Memory B cell (primary cell): ENCODE measurements at regions not wholly inside any gene's neighbourhood (a gene's known extent, or its start where the extent isn't known, plus 50 kb on each side); places are given as distances from the start of the nearest gene placed in this dataset.
"Not testable (repeated sequence)": the region's sequence is repeated elsewhere in the genome, so short reads cannot be mapped to it uniquely, and the experiment has no call there.

Source experiments
- ATAC-seq: fragments of 150-1000 bp; cut with Tn5 transposase; 2 replicates; pipeline ENCODE4 v1.10.0; 2021; ENCODE audit warnings: low read depth, mild to moderate bottlenecking, moderate library complexity
- DNase-seq, 2 donors: peaks; one replicate each; pipeline ENCODE4 v3.0.0; 2022; ENCODE audit warnings: low spot score in 2 of 2
- H3K27ac Mint-ChIP-seq: one replicate; pipeline ENCODE4 v1.8.0; 2022; ENCODE audit warnings: mild to moderate bottlenecking, moderate library complexity, mixed read lengths
- H3K27me3 Mint-ChIP-seq: one replicate; pipeline ENCODE4 v1.8.0; 2022; ENCODE audit warnings: mixed read lengths
- H3K36me3 Mint-ChIP-seq: one replicate; pipeline ENCODE4 v1.8.0; 2022; ENCODE audit warnings: mild to moderate bottlenecking, mixed read lengths
- H3K4me1 Mint-ChIP-seq: one replicate; pipeline ENCODE4 v1.8.0; 2022; ENCODE audit warnings: mixed read lengths
- H3K4me3 Mint-ChIP-seq: one replicate; pipeline ENCODE4 v1.8.0; 2022; ENCODE audit warnings: mild to moderate bottlenecking, moderate library complexity, mixed read lengths
- H3K9me3 Mint-ChIP-seq: one replicate; pipeline ENCODE4 v1.8.0; 2022; ENCODE audit warnings: mixed read lengths

DNA sequence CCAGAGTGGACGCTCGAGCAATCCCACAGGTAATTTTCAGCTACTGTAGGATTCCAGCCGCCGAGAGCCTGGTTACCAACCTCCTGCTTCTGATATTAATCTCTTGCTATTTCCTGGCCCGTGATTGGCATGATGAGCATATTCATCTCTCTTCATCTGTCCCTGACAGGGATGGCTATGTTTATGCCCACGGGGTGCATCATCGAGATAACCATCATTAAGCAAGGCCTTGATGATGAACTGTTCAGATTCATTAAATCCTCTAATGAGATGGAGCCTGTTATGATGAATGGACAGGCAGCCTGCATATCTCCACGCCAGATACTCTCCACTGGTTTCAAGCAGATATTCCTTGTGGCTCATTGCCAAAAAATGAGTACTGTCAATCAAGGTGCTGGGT lies 227.3 kb downstream of the ZNF37A start:
- H3K4me1 Mint-ChIP-seq, H3K27me3 Mint-ChIP-seq, H3K36me3 Mint-ChIP-seq, H3K27ac Mint-ChIP-seq, H3K9me3 Mint-ChIP-seq, DNase-seq, ATAC-seq, H3K4me3 Mint-ChIP-seq: not testable (repeated sequence)

DNA sequence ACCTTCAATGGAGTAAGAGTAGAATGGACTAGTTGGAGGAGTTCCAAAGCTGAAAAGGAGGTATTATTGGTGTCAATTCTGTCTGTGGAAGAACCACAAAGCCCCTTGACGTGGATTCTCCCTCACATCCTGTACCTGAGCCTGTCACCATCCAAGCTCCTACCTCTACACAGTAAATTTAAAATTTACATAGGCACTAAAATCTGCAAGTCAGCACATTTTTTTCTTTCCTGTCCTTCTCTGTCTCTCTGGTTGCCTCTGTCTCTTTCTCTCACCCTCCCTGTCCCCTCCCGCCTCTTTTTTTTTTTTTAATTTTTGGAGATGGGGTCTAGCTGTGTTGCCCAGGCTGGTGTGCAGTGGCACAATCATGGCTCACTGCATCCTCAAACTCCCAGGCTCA lies 236.2 kb downstream of the ZNF37A start:
- not testable (repeated sequence) for H3K27ac Mint-ChIP-seq, H3K36me3 Mint-ChIP-seq, H3K4me1 Mint-ChIP-seq, H3K4me3 Mint-ChIP-seq, H3K9me3 Mint-ChIP-seq, H3K27me3 Mint-ChIP-seq, ATAC-seq, DNase-seq

GRCh38 chr10:38331106-38331505 lies 237.0 kb downstream of the ZNF37A start:
- H3K9me3 Mint-ChIP-seq, H3K36me3 Mint-ChIP-seq, H3K27ac Mint-ChIP-seq, ATAC-seq, H3K4me3 Mint-ChIP-seq, H3K4me1 Mint-ChIP-seq, H3K27me3 Mint-ChIP-seq, DNase-seq: not testable (repeated sequence)

GRCh38 chr10:38333699-38334098 lies 239.6 kb downstream of the ZNF37A start:
- not testable (repeated sequence) for H3K27me3 Mint-ChIP-seq, ATAC-seq

DNA sequence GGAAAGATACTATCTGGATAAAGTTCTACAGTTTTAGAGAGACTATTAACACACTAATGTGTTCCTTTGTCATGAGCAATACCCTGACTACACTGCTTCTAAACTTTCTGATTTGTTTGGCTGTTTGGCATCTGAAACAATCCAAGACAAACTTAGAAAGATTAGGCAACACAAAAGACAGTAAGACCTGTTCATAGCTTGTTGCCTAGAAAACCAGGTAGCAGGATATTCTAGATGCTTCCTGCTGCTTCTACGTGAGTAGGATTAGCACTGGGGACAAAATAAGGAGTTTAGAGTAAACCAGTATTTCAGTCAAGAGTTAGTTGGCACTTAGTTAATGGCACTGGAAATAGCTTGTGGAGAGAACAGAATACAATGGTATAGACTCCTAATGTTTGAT lies 256.5 kb downstream of the ZNF37A start:
- not testable (repeated sequence) for ATAC-seq, H3K36me3 Mint-ChIP-seq, H3K4me3 Mint-ChIP-seq, H3K27ac Mint-ChIP-seq, H3K9me3 Mint-ChIP-seq, H3K4me1 Mint-ChIP-seq, DNase-seq
- H3K27me3 Mint-ChIP-seq = peaks cover 16% of the 10 kb centered on the region

More at GRCh38 chr10:38333699-38334098, 239.6 kb downstream of the ZNF37A start:
- DNase-seq, H3K9me3 Mint-ChIP-seq, H3K27ac Mint-ChIP-seq, H3K4me3 Mint-ChIP-seq, H3K4me1 Mint-ChIP-seq, H3K36me3 Mint-ChIP-seq: not testable (repeated sequence)

DNA sequence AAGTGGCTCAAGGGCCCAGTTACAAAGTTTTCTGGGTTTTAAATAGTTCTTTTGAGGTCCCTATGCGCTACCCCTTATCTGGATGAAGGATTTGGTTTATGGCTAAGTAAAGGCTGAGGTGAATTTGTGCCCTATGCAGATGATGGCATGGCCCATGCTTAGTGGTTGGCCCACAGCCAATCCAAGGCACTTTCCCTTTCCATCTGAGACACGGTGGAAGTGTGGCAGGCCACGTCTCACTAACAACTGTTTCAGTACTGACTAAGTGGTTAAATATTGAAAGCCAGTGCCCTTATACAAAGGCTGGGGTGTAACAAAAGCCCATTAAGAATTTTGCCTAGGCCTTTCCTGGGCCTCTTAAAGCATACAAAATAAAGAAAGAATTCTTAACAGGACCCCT lies 260.3 kb downstream of the ZNF37A start:
- H3K36me3 Mint-ChIP-seq, H3K27ac Mint-ChIP-seq, DNase-seq, H3K27me3 Mint-ChIP-seq, H3K9me3 Mint-ChIP-seq, ATAC-seq, H3K4me3 Mint-ChIP-seq, H3K4me1 Mint-ChIP-seq: not testable (repeated sequence)

DNA sequence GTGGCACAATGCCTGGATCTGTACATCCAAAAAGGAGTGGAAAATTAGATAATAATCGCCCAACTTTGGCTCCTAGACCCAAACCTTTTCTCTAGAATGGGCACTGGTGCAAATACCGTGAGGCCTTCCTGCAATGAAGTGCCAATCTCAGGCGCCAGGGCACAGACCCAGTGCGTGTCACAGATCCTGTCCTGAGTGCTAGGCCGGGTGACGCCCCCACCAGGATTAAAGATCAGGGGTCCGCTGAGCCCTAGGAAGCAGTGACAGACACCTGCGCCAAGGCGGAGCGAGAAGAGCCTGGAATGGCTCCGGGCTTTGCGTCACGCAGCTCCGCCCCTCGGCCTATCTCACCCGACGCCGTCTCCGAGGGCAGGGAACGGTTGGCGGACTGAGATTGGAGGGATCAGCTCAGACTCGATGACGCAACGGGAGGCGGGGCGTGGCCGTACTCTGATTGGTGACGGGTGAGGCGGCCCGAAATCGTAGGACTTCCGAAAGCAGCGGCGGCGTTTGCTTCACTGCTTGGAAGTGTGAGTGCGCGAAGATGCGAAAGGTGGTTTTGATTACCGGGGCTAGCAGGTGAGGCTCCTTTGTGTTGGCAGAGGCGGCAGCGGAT lies 261.9 kb downstream of the ZNF37A start:
- H3K4me1 Mint-ChIP-seq, H3K27me3 Mint-ChIP-seq, H3K9me3 Mint-ChIP-seq, H3K36me3 Mint-ChIP-seq: not testable (repeated sequence)
- ATAC-seq = peak; percentile 98
- H3K27ac Mint-ChIP-seq = peak overlapping the region; percentile 95
- peak; percentile 74 to 78 for DNase-seq
- H3K4me3 Mint-ChIP-seq = peak overlapping the region; percentile 88

DNA sequence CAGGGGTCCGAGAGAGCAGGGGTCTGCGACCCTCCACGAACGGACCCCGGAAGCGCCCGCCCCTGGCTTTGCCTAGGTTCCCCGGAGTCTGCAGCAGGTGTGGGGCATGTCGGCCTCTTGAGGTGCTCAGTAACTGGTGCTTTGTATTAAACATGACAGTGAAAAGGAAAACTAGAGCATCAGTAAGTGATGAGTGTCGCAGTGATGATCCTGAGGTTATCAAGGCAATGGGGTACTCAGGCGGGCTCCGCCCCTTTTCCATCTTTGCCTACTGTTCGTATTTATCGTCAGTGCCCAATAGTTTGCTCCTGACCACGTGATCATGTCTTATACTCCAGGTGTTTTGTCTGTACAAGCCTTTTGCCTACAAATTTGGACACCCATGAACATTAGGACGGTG lies 262.4 kb downstream of the ZNF37A start:
- H3K9me3 Mint-ChIP-seq = not testable (repeated sequence)

DNA sequence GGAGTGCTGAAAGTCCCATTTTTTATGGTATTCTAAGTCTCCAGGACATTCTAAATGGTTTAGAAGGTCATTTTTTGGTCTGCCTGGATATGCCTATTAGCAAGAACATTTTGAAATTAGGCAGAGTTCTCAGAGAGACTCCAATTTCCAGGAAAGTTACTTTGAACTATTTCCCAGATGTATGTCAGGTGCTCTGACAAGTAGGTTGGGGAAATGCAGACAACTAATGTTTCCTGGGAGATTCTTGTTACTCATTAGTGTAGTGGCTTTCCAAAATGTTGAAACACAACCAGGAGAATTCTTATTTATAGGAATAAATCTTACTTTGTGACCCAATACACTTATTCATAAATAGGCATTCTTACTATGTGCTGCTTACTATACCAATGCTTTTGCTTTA lies 268.4 kb downstream of the ZNF37A start:
- H3K4me1 Mint-ChIP-seq, DNase-seq, H3K9me3 Mint-ChIP-seq, ATAC-seq, H3K4me3 Mint-ChIP-seq, H3K27me3 Mint-ChIP-seq: not testable (repeated sequence)
- peak overlapping the region; percentile 16 for H3K27ac Mint-ChIP-seq
- peaks cover 17% of the 10 kb centered on the region for H3K36me3 Mint-ChIP-seq

More for the DNA sequence above, 262.4 kb downstream of the ZNF37A start:
- H3K27ac Mint-ChIP-seq = peak overlapping the region; percentile 95
- not testable (repeated sequence) for H3K27me3 Mint-ChIP-seq, H3K4me1 Mint-ChIP-seq, DNase-seq, H3K36me3 Mint-ChIP-seq
- peak; percentile 41 for ATAC-seq
- H3K4me3 Mint-ChIP-seq = peak overlapping the region; percentile 88

GRCh38 chr10:38364073-38364472 lies 269.9 kb downstream of the ZNF37A start:
- not testable (repeated sequence) for H3K27ac Mint-ChIP-seq, H3K27me3 Mint-ChIP-seq, ATAC-seq, H3K4me1 Mint-ChIP-seq, DNase-seq, H3K9me3 Mint-ChIP-seq, H3K4me3 Mint-ChIP-seq
- H3K36me3 Mint-ChIP-seq = peaks cover 18% of the 10 kb centered on the region

- not testable (repeated sequence) for DNase-seq, H3K9me3 Mint-ChIP-seq, H3K27ac Mint-ChIP-seq, H3K4me3 Mint-ChIP-seq, H3K4me1 Mint-ChIP-seq, H3K27me3 Mint-ChIP-seq
- peaks cover 22% of the 10 kb centered on the region for H3K36me3 Mint-ChIP-seq
- peak; percentile 53 for ATAC-seq
Measured at GRCh38 chr10:38365917-38366316, 271.8 kb downstream of the ZNF37A start.

GRCh38 chr10:38383800-38384199 lies 289.7 kb downstream of the ZNF37A start:
- DNase-seq, H3K4me1 Mint-ChIP-seq, H3K27ac Mint-ChIP-seq, H3K4me3 Mint-ChIP-seq, H3K9me3 Mint-ChIP-seq, ATAC-seq, H3K27me3 Mint-ChIP-seq: not testable (repeated sequence)
- H3K36me3 Mint-ChIP-seq = peaks cover 14% of the 10 kb centered on the region

DNA sequence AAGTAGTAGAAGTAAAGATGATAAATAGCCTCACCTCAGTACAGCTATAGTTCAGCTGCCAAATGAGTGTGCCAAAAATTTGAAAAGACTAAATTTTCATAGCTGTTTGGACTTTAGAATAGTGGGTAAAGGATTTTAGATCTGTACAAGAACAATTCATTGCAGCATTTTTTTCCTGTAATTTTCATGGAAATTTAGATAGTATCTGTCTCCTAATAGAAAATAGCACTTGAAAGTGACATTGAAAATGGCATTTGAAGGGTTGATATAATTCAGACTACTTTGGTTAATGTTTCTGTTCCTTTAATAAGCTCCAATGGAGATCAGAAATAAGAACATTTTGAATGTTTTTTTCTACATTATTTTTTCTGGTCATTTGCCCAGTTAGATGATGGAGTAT lies 292.7 kb downstream of the ZNF37A start:
- not testable (repeated sequence) for DNase-seq, H3K36me3 Mint-ChIP-seq, H3K27ac Mint-ChIP-seq, H3K27me3 Mint-ChIP-seq, H3K4me3 Mint-ChIP-seq, ATAC-seq, H3K9me3 Mint-ChIP-seq, H3K4me1 Mint-ChIP-seq

GRCh38 chr10:38390725-38391124 lies 296.6 kb downstream of the ZNF37A start:
- not testable (repeated sequence) for H3K9me3 Mint-ChIP-seq, H3K27me3 Mint-ChIP-seq, H3K36me3 Mint-ChIP-seq, H3K4me1 Mint-ChIP-seq
- ATAC-seq (peak; percentile 37), DNase-seq (peak; percentile 50 to 57)
- peak overlapping the region; percentile 21 for H3K27ac Mint-ChIP-seq
- peak overlapping the region; percentile 62 for H3K4me3 Mint-ChIP-seq

- H3K27me3 Mint-ChIP-seq, H3K9me3 Mint-ChIP-seq, ATAC-seq, H3K4me3 Mint-ChIP-seq, H3K36me3 Mint-ChIP-seq, H3K27ac Mint-ChIP-seq, DNase-seq, H3K4me1 Mint-ChIP-seq: not testable (repeated sequence)
Measured at GRCh38 chr10:38395465-38395864, 301.3 kb downstream of the ZNF37A start.
